Astrocyte (in vitro differentiated cells and primary cell): ENCODE measurements at regions not wholly inside any gene's neighbourhood (a gene's known extent, or its start where the extent isn't known, plus 50 kb on each side); places are given as distances from the start of the nearest gene placed in this dataset.

ENCODE experiments used
- DNase-seq: peaks from one replicate; pipeline ENCODE4 v3.0.0-alpha.2; 2010; ENCODE audit warnings: low read depth
- FAIRE-seq: peaks from 2 replicates; lab custom pipeline; 2011; peaks lifted over from hg19 to GRCh38; lab: Jason Lieb, UNC
- H2AFZ ChIP-seq: 2 replicates; pipeline ENCODE4 v1.6.0; 2012; ENCODE audit warnings: low read depth, low read length, inconsistent platforms
- H3K27ac ChIP-seq: 2 replicates; pipeline ENCODE4 v1.5.1; 2011; ENCODE audit warnings: low read depth, low read length, inconsistent platforms
- H3K27me3 ChIP-seq: 2 replicates; pipeline ENCODE4 v1.6.0; 2011; ENCODE audit warnings: low read length, inconsistent platforms; ENCODE audit not compliant: insufficient read depth
- H3K36me3 ChIP-seq: 2 replicates; pipeline ENCODE4 v1.5.1; 2011; ENCODE audit warnings: low read length, inconsistent platforms; ENCODE audit not compliant: insufficient read depth
- H3K4me1 ChIP-seq: 2 replicates; pipeline ENCODE4 v1.5.1; 2011; ENCODE audit warnings: low read length, inconsistent platforms; ENCODE audit not compliant: insufficient read depth
- H3K4me2 ChIP-seq: 2 replicates; pipeline ENCODE4 v1.6.0; 2012; ENCODE audit warnings: low read length, inconsistent platforms
- H3K4me3 ChIP-seq: 2 replicates; pipeline ENCODE4 v1.5.1; 2011; ENCODE audit warnings: low read depth, mild to moderate bottlenecking, low read length, inconsistent platforms; ENCODE audit not compliant: insufficient read depth
- H3K79me2 ChIP-seq: 2 replicates; pipeline ENCODE4 v1.6.0; 2012; ENCODE audit warnings: mild to moderate bottlenecking, low read length, inconsistent platforms; ENCODE audit not compliant: insufficient read depth
- H3K9ac ChIP-seq: 2 replicates; pipeline ENCODE4 v1.6.0; 2012; ENCODE audit warnings: mild to moderate bottlenecking, low read length, inconsistent platforms
- H3K9me3 ChIP-seq: 2 replicates; pipeline ENCODE4 v1.5.1; 2012; ENCODE audit warnings: low read depth, mild to moderate bottlenecking, low read length, inconsistent platforms; ENCODE audit not compliant: insufficient read depth
- H4K20me1 ChIP-seq: 2 replicates; pipeline ENCODE4 v1.6.0; 2012; ENCODE audit warnings: low read length, inconsistent platforms; ENCODE audit not compliant: insufficient read depth
- H3K27ac Mint-ChIP-seq: one replicate; pipeline ENCODE4 v1.8.0; 2021; ENCODE audit warnings: mild to moderate bottlenecking, mixed read lengths; ENCODE audit not compliant: unreplicated experiment
- H3K27me3 Mint-ChIP-seq: one replicate; pipeline ENCODE4 v1.8.0; 2021; ENCODE audit warnings: low read depth, mixed read lengths; ENCODE audit not compliant: unreplicated experiment
- H3K36me3 Mint-ChIP-seq: one replicate; pipeline ENCODE4 v1.8.0; 2021; ENCODE audit warnings: low read depth, mixed read lengths; ENCODE audit not compliant: unreplicated experiment
- H3K4me1 Mint-ChIP-seq: one replicate; pipeline ENCODE4 v1.8.0; 2021; ENCODE audit warnings: low read depth, mixed read lengths; ENCODE audit not compliant: unreplicated experiment
- H3K4me3 Mint-ChIP-seq: one replicate; pipeline ENCODE4 v1.8.0; 2021; ENCODE audit warnings: mild to moderate bottlenecking, moderate library complexity, mixed read lengths; ENCODE audit not compliant: unreplicated experiment
- H3K9me3 Mint-ChIP-seq: one replicate; pipeline ENCODE4 v1.8.0; 2021; ENCODE audit warnings: mild to moderate bottlenecking, mixed read lengths; ENCODE audit not compliant: unreplicated experiment
- EZH2 ChIP-seq: IDR thresholded peaks from 2 replicates; pipeline ENCODE4 v1.6.1; 2012; ENCODE audit warnings: mild to moderate bottlenecking, low read length, inconsistent platforms; ENCODE audit not compliant: insufficient read depth
- TF ChIP-seq, protein P1 (sequence below): IDR thresholded peaks from 2 replicates; pipeline ENCODE4 v1.5.1; 2011; ENCODE audit warnings: low read depth, mild to moderate bottlenecking, inconsistent platforms, low read length, moderate library complexity; ENCODE audit not compliant: insufficient read depth

DNA sequence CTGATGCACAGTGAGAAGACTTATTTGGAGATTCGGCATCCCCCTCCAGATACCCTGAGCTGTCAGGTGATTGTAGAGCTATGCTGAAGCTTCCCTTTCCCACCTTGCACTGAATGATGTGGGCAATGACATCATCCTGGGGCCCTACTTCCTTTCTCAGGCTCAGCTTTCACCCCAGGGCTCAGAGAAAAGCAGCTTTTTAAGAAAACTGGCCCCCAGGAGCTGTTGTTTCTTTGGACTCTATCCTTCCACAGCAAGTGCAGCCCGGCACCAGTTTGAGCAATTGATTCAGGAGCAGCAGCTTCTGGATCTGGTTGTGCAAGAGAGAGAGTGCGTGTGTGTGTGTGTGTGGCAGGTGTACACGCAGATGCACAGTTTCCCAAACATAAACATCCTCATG lies 251.3 kb downstream of the ANAPC1 start:
- Histone ChIP-seq H4K20me1 (no peaks in the 10 kb centered on the region), H3K4me3 (no peak overlapping the region), H3K36me3 (no peaks in the 10 kb centered on the region), H3K9ac (no peak overlapping the region), H3K27ac (no peak overlapping the region), H3K79me2 (no peaks in the 10 kb centered on the region), H3K9me3 (no peaks in the 10 kb centered on the region), H2AFZ (no peak overlapping the region), H3K27me3 (no peaks in the 10 kb centered on the region), H3K4me1 (no peaks in the 10 kb centered on the region), H3K4me2 (no peak overlapping the region)
- no peaks in the 10 kb centered on the region for H3K36me3 Mint-ChIP-seq
- H3K27ac Mint-ChIP-seq: no peak overlapping the region
- peaks cover 27% of the 10 kb centered on the region for H3K9me3 Mint-ChIP-seq
- no peak overlapping the region for H3K4me3 Mint-ChIP-seq
- DNase-seq: no peak
- peaks cover 9% of the 10 kb centered on the region for H3K4me1 Mint-ChIP-seq
- H3K27me3 Mint-ChIP-seq: no peaks in the 10 kb centered on the region
- TF ChIP-seq EZH2: no peak
- TF ChIP-seq, protein P1, sequence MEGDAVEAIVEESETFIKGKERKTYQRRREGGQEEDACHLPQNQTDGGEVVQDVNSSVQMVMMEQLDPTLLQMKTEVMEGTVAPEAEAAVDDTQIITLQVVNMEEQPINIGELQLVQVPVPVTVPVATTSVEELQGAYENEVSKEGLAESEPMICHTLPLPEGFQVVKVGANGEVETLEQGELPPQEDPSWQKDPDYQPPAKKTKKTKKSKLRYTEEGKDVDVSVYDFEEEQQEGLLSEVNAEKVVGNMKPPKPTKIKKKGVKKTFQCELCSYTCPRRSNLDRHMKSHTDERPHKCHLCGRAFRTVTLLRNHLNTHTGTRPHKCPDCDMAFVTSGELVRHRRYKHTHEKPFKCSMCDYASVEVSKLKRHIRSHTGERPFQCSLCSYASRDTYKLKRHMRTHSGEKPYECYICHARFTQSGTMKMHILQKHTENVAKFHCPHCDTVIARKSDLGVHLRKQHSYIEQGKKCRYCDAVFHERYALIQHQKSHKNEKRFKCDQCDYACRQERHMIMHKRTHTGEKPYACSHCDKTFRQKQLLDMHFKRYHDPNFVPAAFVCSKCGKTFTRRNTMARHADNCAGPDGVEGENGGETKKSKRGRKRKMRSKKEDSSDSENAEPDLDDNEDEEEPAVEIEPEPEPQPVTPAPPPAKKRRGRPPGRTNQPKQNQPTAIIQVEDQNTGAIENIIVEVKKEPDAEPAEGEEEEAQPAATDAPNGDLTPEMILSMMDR: no peak
- FAIRE-seq: no peak

DNA sequence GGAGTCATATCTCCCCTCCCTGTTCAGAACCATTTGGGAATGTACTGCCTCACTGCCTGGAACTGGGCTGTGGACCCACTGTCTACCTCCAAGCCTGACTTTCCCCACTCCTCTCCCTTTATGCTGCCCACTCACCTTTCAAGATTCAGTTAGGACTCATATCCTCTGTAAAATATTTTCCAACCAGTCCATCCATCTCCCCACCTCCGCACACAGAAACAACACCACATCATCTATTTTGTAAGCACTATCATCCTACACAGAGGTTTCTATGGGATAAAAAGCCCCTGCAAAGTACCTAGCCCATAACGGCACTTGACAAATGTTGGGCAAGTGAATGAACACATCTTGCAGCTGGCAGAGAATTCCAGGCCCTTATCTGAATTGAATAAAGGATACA lies 250.8 kb downstream of the ANAPC1 start:
- no peak for TF ChIP-seq EZH2
- TF ChIP-seq, protein P1: no peak
- Mint-ChIP-seq H3K27ac (peak overlapping the region; percentile 37), H3K4me1 (peaks cover 9% of the 10 kb centered on the region), H3K4me3 (no peak overlapping the region), H3K36me3 (no peaks in the 10 kb centered on the region), H3K9me3 (peaks cover 30% of the 10 kb centered on the region), H3K27me3 (no peaks in the 10 kb centered on the region)
- H3K27me3 ChIP-seq: no peaks in the 10 kb centered on the region
- H3K9ac ChIP-seq: no peak overlapping the region
- no peaks in the 10 kb centered on the region for H3K9me3 ChIP-seq
- H4K20me1 ChIP-seq: no peaks in the 10 kb centered on the region
- H3K4me3 ChIP-seq: no peak overlapping the region
- no peaks in the 10 kb centered on the region for H3K79me2 ChIP-seq
- FAIRE-seq (no peak), DNase-seq (no peak)
- no peaks in the 10 kb centered on the region for H3K4me1 ChIP-seq
- no peak overlapping the region for H2AFZ ChIP-seq
- no peak overlapping the region for H3K4me2 ChIP-seq
- no peak overlapping the region for H3K27ac ChIP-seq
- H3K36me3 ChIP-seq: no peaks in the 10 kb centered on the region

DNA sequence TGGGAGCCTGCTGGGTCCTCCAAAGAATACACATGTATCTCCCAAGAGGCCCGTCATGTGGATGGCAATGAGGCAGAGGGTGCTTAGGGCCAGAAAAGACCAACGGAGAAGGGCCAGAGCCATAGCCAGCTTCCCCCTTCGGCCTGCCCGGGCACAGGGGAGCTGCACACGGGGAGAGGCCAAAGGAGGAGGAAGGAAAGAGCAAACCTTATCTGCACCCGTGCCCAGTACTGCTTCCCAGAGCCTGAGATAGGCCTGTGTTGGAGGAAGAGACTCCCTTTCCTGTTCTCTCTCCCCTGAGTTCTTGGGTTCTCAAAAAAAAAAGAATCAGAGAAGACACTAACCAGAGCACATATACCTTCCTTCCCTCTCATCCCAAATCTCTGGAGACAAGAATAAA lies 250.3 kb downstream of the ANAPC1 start:
- Histone ChIP-seq H3K4me3 (no peak overlapping the region), H3K4me2 (no peak overlapping the region), H3K9ac (no peak overlapping the region), H3K27me3 (no peaks in the 10 kb centered on the region), H2AFZ (no peak overlapping the region), H4K20me1 (no peaks in the 10 kb centered on the region), H3K36me3 (no peaks in the 10 kb centered on the region), H3K9me3 (no peaks in the 10 kb centered on the region), H3K79me2 (no peaks in the 10 kb centered on the region), H3K4me1 (no peaks in the 10 kb centered on the region), H3K27ac (no peak overlapping the region)
- Mint-ChIP-seq H3K9me3 (peaks cover 34% of the 10 kb centered on the region), H3K27ac (no peak overlapping the region), H3K36me3 (peaks cover 2% of the 10 kb centered on the region), H3K4me1 (peaks cover 9% of the 10 kb centered on the region), H3K27me3 (no peaks in the 10 kb centered on the region), H3K4me3 (no peak overlapping the region)
- FAIRE-seq: no peak
- TF ChIP-seq, protein P1: no peak
- TF ChIP-seq EZH2: no peak
- DNase-seq: no peak
